Lower leg skin (tissue), 4 donors: ENCODE measurements at regions not wholly inside any gene's neighbourhood (a gene's known extent, or its start where the extent isn't known, plus 50 kb on each side); places are given as distances from the start of the nearest gene placed in this dataset.

ENCODE experiments used
- DNase-seq, 2 donors: peaks; one replicate each; pipeline ENCODE4 v3.0.0-alpha.2; 2019; ENCODE audit warnings: low spot score in 2 of 2
- H3K4me3 ChIP-seq: fragments of 200-600 bp; sonication (generic); 2 replicates; pipeline ENCODE4 v1.5.1; 2017; ENCODE audit warnings: mild to moderate bottlenecking, low read depth; ENCODE audit not compliant: poor library complexity, severe bottlenecking
- CTCF ChIP-seq, 3 donors: fragments of 450-650 bp; IDR thresholded peaks; one replicate each; pipeline ENCODE4 v1.5.1; 2016; ENCODE audit warnings: antibody characterized with exemption in 3 of 3, mild to moderate bottlenecking in 3 of 3, moderate library complexity in 2 of 3
- POLR2A ChIP-seq, 2 donors: fragments of 450-650 bp; IDR thresholded peaks; one replicate each; pipeline ENCODE4 v1.6.1; 2016 to 2017; ENCODE audit warnings: antibody characterized with exemption in 2 of 2, mild to moderate bottlenecking in 1 of 2, moderate library complexity in 1 of 2
- WGBS, 2 donors: methylation state at CpG; one replicate each; pipeline ENCODE4 v1.1.5; 2018; 5-methylcytosine and 5-hydroxymethylcytosine counted together
- intact Hi-C: fragments of 100-400 bp; cut with DNase I; formaldehyde crosslinking; loops from one replicate; pipeline ENCODE4 v1.15.0; 2023; ENCODE audit warnings: low total_unique reads

- no peak for DNase-seq
- WGBS, 2 donors: 87% methylated on average over 3 of the region's 3 CpGs
- intact Hi-C loops: no loop called here
- TF ChIP-seq CTCF (IDR thresholded peaks at IDR 0.05): no peak
- TF ChIP-seq POLR2A (IDR thresholded peaks at IDR 0.05): no peak
- H3K4me3 ChIP-seq: no peak overlapping the region
Observed at GRCh38 chr1:69401879-69402278, 165.8 kb upstream of the LRRC7 start.

- no peak for DNase-seq
- 85 to 88% methylated on average over 3 of the region's 3 CpGs for WGBS, 2 donors
- no peak overlapping the region for H3K4me3 ChIP-seq
- TF ChIP-seq CTCF (IDR thresholded peaks at IDR 0.05) (no peak), POLR2A (IDR thresholded peaks at IDR 0.05) (no peak)
- intact Hi-C loops: no loop called here
Observed at GRCh38 chr1:69403756-69404320, 163.9 kb upstream of the LRRC7 start.

GRCh38 chr1:69404486-69404885 lies 163.2 kb upstream of the LRRC7 start:
- 73 to 84% methylated on average over 1 of the region's 1 CpG for WGBS, 2 donors

GRCh38 chr1:69406244-69406643 lies 161.5 kb upstream of the LRRC7 start:
- 90% methylated on average over 3 of the region's 3 CpGs for WGBS, 2 donors

More at GRCh38 chr1:69404486-69404885, 163.2 kb upstream of the LRRC7 start:
- DNase-seq: no peak
- H3K4me3 ChIP-seq: no peak overlapping the region
- intact Hi-C loops: no loop called here
- TF ChIP-seq POLR2A (IDR thresholded peaks at IDR 0.05) (no peak), CTCF (IDR thresholded peaks at IDR 0.05) (no peak)

DNA sequence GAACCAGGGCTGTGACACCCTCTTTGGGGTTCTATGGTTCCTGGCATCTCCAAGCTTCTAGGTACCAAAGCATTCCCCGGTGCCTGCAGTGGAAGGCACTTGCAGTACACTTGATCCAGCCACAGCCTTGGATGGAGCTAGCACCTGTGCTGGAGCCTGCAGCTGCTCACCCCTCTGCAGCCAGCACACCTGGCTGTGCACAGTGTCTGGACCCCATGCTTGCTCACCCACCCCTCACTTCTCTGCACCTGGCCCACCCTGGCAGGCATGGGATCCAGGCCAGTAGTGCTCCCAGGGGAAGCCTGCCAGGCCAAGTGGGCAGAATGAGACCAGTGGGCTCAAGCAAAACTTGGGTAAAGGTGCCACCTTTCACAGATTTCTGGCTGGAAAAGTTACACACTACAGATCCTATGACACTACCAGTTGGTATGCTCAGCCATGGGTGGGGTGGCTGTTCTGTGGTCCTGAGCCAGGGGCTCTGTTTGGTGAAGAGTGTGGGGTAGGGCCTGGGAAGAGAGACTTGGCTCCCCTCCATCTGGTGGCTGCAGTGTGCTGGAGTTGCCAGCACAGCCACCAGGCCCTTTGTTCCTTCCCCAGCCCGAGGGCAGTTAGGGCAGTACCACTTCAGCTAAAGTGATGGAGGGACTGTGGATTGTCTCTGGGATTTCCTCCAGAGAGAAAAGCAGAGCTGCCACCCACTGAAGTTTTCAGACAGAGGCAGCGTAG lies 157.8 kb upstream of the LRRC7 start:
- DNase-seq: no peak
- TF ChIP-seq POLR2A (IDR thresholded peaks at IDR 0.05): no peak
- TF ChIP-seq CTCF (IDR thresholded peaks at IDR 0.05): no peak
- H3K4me3 ChIP-seq: no peak overlapping the region
- intact Hi-C loops: no loop called here
- WGBS, 2 donors: 87 to 93% methylated on average over 3 of the region's 3 CpGs

More at GRCh38 chr1:69406244-69406643, 161.5 kb upstream of the LRRC7 start:
- no peak overlapping the region for H3K4me3 ChIP-seq
- TF ChIP-seq CTCF (IDR thresholded peaks at IDR 0.05) (no peak), POLR2A (IDR thresholded peaks at IDR 0.05) (no peak)
- intact Hi-C loops: no loop called here
- DNase-seq: no peak
